Natural killer cell (primary cell): ENCODE measurements at regions not wholly inside any gene's neighbourhood (a gene's known extent, or its start where the extent isn't known, plus 50 kb on each side); places are given as distances from the start of the nearest gene placed in this dataset.

Experiments used
- ATAC-seq, 3 donors: fragments of 150-1000 bp in 2 of 3; fragments of 200-7000 bp in 1 of 3; cut with Tn5 transposase; 1 replicate in 1 of 3; 2 replicates in 2 of 3; pipeline ENCODE4 v1.10.0; 2021; ENCODE audit warnings: mild to moderate bottlenecking in 2 of 3, moderate library complexity in 2 of 3
- DNase-seq, 2 donors: peaks; one replicate each; pipeline versions ENCODE4 v3.0.0 to v3.0.0-alpha.2; 2013 to 2021; ENCODE audit warnings: mixed read lengths in 1 of 2
- H3K27ac ChIP-seq: one replicate; pipeline ENCODE4 v1.5.1; 2013; ENCODE audit warnings: mild to moderate bottlenecking, low read length
- H3K27me3 ChIP-seq: one replicate; pipeline ENCODE4 v1.6.1; 2013; ENCODE audit warnings: low read length; ENCODE audit not compliant: control insufficient read depth, insufficient read depth
- H3K36me3 ChIP-seq: one replicate; pipeline ENCODE4 v1.6.1; 2013; ENCODE audit warnings: low read length; ENCODE audit not compliant: control insufficient read depth, insufficient read depth
- H3K4me1 ChIP-seq: one replicate; pipeline ENCODE4 v1.6.1; 2013; ENCODE audit warnings: low read length; ENCODE audit not compliant: control insufficient read depth, insufficient read depth
- H3K4me3 ChIP-seq: one replicate; pipeline ENCODE4 v1.5.1; 2013; ENCODE audit warnings: low read length
- H3K9me3 ChIP-seq: one replicate; pipeline ENCODE4 v1.6.1; 2013; ENCODE audit warnings: low read length; ENCODE audit not compliant: control insufficient read depth, insufficient read depth
- H3K27ac Mint-ChIP-seq, 2 donors: one replicate each; pipeline ENCODE4 v1.8.0; 2022; ENCODE audit warnings: mild to moderate bottlenecking in 2 of 2, mixed read lengths in 2 of 2, moderate library complexity in 1 of 2
- H3K27me3 Mint-ChIP-seq, 2 donors: one replicate each; pipeline ENCODE4 v1.8.0; 2022; ENCODE audit warnings: low read depth in 2 of 2, mixed read lengths in 2 of 2
- H3K36me3 Mint-ChIP-seq: one replicate; pipeline ENCODE4 v1.8.0; 2022; ENCODE audit warnings: mixed read lengths
- H3K4me1 Mint-ChIP-seq, 2 donors: one replicate each; pipeline ENCODE4 v1.8.0; 2022; ENCODE audit warnings: mixed read lengths in 2 of 2
- H3K4me3 Mint-ChIP-seq: one replicate; pipeline ENCODE4 v1.8.0; 2022; ENCODE audit warnings: mild to moderate bottlenecking, moderate library complexity, mixed read lengths
- H3K9me3 Mint-ChIP-seq, 2 donors: one replicate each; pipeline ENCODE4 v1.8.0; 2022; ENCODE audit warnings: mixed read lengths in 2 of 2
- WGBS: methylation state at CpG from one replicate; pipeline ENCODE4 v1.1.7; 2013; ENCODE audit warnings: missing lambda C conversion rate; ENCODE audit not compliant: insufficient coverage; 5-methylcytosine and 5-hydroxymethylcytosine counted together
- intact Hi-C: fragments of 100-400 bp; cut with micrococcal nuclease; formaldehyde crosslinking; loops from one replicate; pipeline ENCODE4 v1.14.2; 2022
- TF ChIP-seq, protein P1 (sequence below): fragments of 200-600 bp; IDR thresholded peaks from one replicate; pipeline ENCODE4 v1.8.0; 2022; ENCODE audit warnings: antibody characterized with exemption

DNA sequence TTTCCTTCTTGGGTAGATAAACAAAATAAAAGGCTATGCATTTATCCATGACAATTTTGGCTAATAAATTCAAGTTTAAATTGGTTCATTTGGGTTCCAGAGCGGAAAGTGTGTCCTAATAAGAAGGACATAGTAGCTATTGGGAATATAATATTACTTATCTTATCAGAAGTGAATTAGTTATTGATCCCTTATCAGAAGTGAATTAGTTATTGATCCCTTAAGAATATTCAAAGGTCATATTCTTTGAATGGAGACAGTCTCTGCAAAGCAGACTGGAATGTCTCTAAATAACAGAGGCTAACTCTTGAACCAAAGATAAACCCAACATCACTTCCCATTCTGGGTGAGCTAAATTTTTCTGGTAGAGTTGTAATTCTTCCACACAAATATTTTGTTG is 290.7 kb upstream of the BCHE start:
- peaks cover 13 to 27% of the 10 kb centered on the region in 2 donors for H3K9me3 Mint-ChIP-seq
- Histone ChIP-seq H3K36me3 (no peaks in the 10 kb centered on the region), H3K27me3 (no peaks in the 10 kb centered on the region), H3K4me1 (no peaks in the 10 kb centered on the region), H3K9me3 (peaks cover 2% of the 10 kb centered on the region), H3K27ac (no peak overlapping the region), H3K4me3 (no peak overlapping the region)
- peaks cover 17% of the 10 kb centered on the region for H3K36me3 Mint-ChIP-seq
- WGBS: no CpG with 5 or more reads among the region's 1 CpG
- ATAC-seq: no peak
- intact Hi-C loops: no loop called here
- H3K27me3 Mint-ChIP-seq: no peaks in the 10 kb centered on the region
- no peak for DNase-seq
- TF ChIP-seq, protein P1, sequence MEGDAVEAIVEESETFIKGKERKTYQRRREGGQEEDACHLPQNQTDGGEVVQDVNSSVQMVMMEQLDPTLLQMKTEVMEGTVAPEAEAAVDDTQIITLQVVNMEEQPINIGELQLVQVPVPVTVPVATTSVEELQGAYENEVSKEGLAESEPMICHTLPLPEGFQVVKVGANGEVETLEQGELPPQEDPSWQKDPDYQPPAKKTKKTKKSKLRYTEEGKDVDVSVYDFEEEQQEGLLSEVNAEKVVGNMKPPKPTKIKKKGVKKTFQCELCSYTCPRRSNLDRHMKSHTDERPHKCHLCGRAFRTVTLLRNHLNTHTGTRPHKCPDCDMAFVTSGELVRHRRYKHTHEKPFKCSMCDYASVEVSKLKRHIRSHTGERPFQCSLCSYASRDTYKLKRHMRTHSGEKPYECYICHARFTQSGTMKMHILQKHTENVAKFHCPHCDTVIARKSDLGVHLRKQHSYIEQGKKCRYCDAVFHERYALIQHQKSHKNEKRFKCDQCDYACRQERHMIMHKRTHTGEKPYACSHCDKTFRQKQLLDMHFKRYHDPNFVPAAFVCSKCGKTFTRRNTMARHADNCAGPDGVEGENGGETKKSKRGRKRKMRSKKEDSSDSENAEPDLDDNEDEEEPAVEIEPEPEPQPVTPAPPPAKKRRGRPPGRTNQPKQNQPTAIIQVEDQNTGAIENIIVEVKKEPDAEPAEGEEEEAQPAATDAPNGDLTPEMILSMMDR: no peak
- no peak overlapping the region for H3K4me3 Mint-ChIP-seq
- H3K27ac Mint-ChIP-seq: no peak overlapping the region
- no peaks in the 10 kb centered on the region for H3K4me1 Mint-ChIP-seq

DNA sequence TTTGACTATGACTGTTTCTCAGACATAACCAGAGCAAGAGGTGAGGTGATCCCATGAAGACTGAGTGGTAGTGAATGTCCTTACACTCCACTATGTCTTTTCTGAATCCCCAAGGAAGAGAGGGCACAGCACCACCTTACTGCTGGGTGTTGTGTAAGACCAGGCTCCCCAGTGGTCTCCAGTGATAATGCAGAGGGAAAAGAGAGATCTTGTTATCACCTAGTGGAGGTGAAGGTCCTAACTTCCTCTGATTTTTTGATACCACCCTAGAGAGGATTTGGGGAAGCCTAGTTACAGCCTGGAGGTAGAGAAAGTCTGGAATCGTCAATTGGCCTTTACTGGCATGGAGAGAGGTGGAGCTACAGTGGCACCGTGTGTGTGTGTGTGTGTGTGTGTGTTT is 288.0 kb upstream of the BCHE start:
- no peaks in the 10 kb centered on the region for H3K27me3 Mint-ChIP-seq
- H3K36me3 Mint-ChIP-seq: peaks cover under 1% of the 10 kb centered on the region
- peaks cover 8 to 25% of the 10 kb centered on the region in 2 donors for H3K9me3 Mint-ChIP-seq
- H3K4me3 Mint-ChIP-seq: peak overlapping the region; percentile 35
- Histone ChIP-seq H3K27me3 (no peaks in the 10 kb centered on the region), H3K9me3 (peaks cover 2% of the 10 kb centered on the region), H3K4me3 (no peak overlapping the region), H3K4me1 (no peaks in the 10 kb centered on the region), H3K36me3 (no peaks in the 10 kb centered on the region), H3K27ac (no peak overlapping the region)
- WGBS: 70% methylated on average over 2 of the region's 2 CpGs
- ATAC-seq (no peak), DNase-seq (no peak)
- TF ChIP-seq, protein P1: no peak
- intact Hi-C loops: no loop called here
- H3K27ac Mint-ChIP-seq: no peak overlapping the region
- no peaks in the 10 kb centered on the region for H3K4me1 Mint-ChIP-seq

DNA sequence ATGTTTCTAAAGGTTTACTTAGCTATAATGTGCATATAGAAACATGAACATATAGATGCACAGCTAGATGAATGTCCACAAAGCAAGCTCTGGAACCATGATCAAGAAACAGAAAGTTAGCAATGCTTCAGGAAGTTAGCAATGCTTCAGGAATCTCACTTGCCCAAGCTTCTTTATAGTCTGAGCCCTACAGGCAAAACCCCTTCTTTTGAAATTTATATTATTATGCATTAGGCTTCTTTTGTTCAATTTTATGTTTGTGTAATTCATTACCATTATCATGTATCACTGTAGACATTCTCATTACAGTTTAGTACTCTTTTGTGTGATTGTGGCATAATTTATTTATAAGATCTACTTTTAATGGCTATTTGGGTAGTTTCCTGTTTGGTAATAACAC is 286.4 kb upstream of the BCHE start:
- no peaks in the 10 kb centered on the region for H3K36me3 ChIP-seq
- H3K27ac ChIP-seq: no peak overlapping the region
- no peak for DNase-seq
- Mint-ChIP-seq H3K36me3 (no peaks in the 10 kb centered on the region), H3K9me3 (peaks cover 11 to 30% of the 10 kb centered on the region in 2 donors), H3K27me3 (no peaks in the 10 kb centered on the region), H3K27ac (no peak overlapping the region), H3K4me3 (no peak overlapping the region), H3K4me1 (no peaks in the 10 kb centered on the region)
- TF ChIP-seq, protein P1: no peak
- ATAC-seq: no peak
- H3K27me3 ChIP-seq: no peaks in the 10 kb centered on the region
- intact Hi-C loops: no loop called here
- H3K4me1 ChIP-seq: no peaks in the 10 kb centered on the region
- H3K9me3 ChIP-seq: peaks cover 2% of the 10 kb centered on the region
- H3K4me3 ChIP-seq: no peak overlapping the region

DNA sequence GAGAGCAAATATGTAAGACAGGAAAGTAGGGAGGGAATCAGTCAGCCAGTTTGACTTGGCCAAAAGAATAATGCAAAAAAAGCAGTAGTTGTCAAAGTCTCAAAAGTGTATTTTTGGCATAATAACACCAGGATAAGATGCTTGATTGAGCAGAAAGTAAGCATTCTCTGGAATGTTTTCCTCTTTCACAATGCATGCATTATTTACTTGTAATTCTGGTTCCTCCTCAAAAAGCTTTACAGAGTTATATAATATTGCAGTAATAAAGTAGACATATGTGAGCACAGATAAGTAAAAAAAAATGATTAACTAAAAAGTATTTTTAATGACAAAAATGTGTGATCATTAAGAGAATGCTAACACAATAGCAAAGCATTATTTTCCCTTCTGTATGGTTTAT is 285.9 kb upstream of the BCHE start:
- ATAC-seq (no peak), DNase-seq (no peak)
- Histone ChIP-seq H3K27me3 (no peaks in the 10 kb centered on the region), H3K27ac (no peak overlapping the region), H3K4me3 (no peak overlapping the region), H3K4me1 (no peaks in the 10 kb centered on the region), H3K36me3 (no peaks in the 10 kb centered on the region), H3K9me3 (peaks cover 2% of the 10 kb centered on the region)
- intact Hi-C loops: no loop called here
- Mint-ChIP-seq H3K27ac (no peak overlapping the region), H3K4me3 (no peak overlapping the region), H3K4me1 (no peaks in the 10 kb centered on the region), H3K27me3 (no peaks in the 10 kb centered on the region), H3K36me3 (no peaks in the 10 kb centered on the region), H3K9me3 (peaks cover 13 to 30% of the 10 kb centered on the region in 2 donors)
- TF ChIP-seq, protein P1: no peak
